Stomach (tissue), 4 donors: ENCODE measurements at regions not wholly inside any gene's neighbourhood (a gene's known extent, or its start where the extent isn't known, plus 50 kb on each side); places are given as distances from the start of the nearest gene placed in this dataset.

ENCODE experiments used
- CTCF ChIP-seq, 7 experiments: fragments of 450-650 bp in 4 of 7; fragments of 200-600 bp in 3 of 7; sonication (generic) in 3 of 7; IDR thresholded peaks; one replicate each; pipeline ENCODE4 v1.5.1; 2016 to 2019; ENCODE audit warnings: antibody characterized with exemption in 7 of 7, control low read depth in 2 of 7, mild to moderate bottlenecking in 1 of 7
- EP300 ChIP-seq: sonication (generic); formaldehyde crosslinking; IDR thresholded peaks from one replicate; pipeline ENCODE4 v1.6.1; 2017; ENCODE audit warnings: antibody characterized with exemption
- POLR2A ChIP-seq, 4 donors: fragments of 450-650 bp; IDR thresholded peaks; one replicate each; pipeline ENCODE4 v1.6.1; 2016; ENCODE audit warnings: antibody characterized with exemption in 4 of 4, control low read depth in 2 of 4, mild to moderate bottlenecking in 1 of 4, moderate library complexity in 1 of 4
- POLR2AphosphoS5 ChIP-seq, 3 donors: sonication (generic); formaldehyde crosslinking; IDR thresholded peaks; one replicate each; pipeline ENCODE4 v1.6.1; 2016; ENCODE audit warnings: antibody characterized with exemption in 3 of 3

GRCh38 chr6:153465050-153465449 is 334.0 kb upstream of the RGS17 start:
- TF ChIP-seq POLR2AphosphoS5 (IDR thresholded peaks at IDR 0.05) (no peak), CTCF (IDR thresholded peaks at IDR 0.05) (no peak), POLR2A (IDR thresholded peaks at IDR 0.05) (no peak), EP300 (no peak)
